OCI-M2 (cell line): ENCODE measurements at regions not wholly inside any gene's neighbourhood (a gene's known extent, or its start where the extent isn't known, plus 50 kb on each side); places are given as distances from the start of the nearest gene placed in this dataset.
A peak's percentile ranks its signal among the peaks of the same experiment; 100 is the strongest.

Experiments used
- DNase-seq: peaks from one replicate; lab custom pipeline; 2025; ENCODE audit not compliant: unreplicated experiment; lab: John Stamatoyannopoulos, UW

- no peak for DNase-seq
Measured at GRCh38 chr10:123587110-123587509, 79.0 kb upstream of the GPR26 start.

GRCh38 chr10:123588386-123588914 is 77.7 kb upstream of the GPR26 start:
- DNase-seq, result no peak

- no peak for DNase-seq
Measured at GRCh38 chr10:123595661-123596060, 70.5 kb upstream of the GPR26 start.

GRCh38 chr10:123597676-123598075 is 68.5 kb upstream of the GPR26 start:
- no peak for DNase-seq

GRCh38 chr10:123599366-123599849 is 66.7 kb upstream of the GPR26 start:
- no peak for DNase-seq

GRCh38 chr10:123600177-123600576 is 66.0 kb upstream of the GPR26 start:
- DNase-seq, result no peak

GRCh38 chr10:123603130-123603529 is 63.0 kb upstream of the GPR26 start:
- DNase-seq, result no peak

- no peak for DNase-seq
Measured at GRCh38 chr10:123604506-123604905, 61.6 kb upstream of the GPR26 start.

- no peak for DNase-seq
Measured at GRCh38 chr10:123606006-123606405, 60.1 kb upstream of the GPR26 start.

- DNase-seq, result no peak
Measured at GRCh38 chr10:123606955-123607354, 59.2 kb upstream of the GPR26 start.

GRCh38 chr10:123607386-123607785 is 58.8 kb upstream of the GPR26 start:
- no peak for DNase-seq

- no peak for DNase-seq
Measured at GRCh38 chr10:123608047-123608446, 58.1 kb upstream of the GPR26 start.

- no peak for DNase-seq
Measured at GRCh38 chr10:123611243-123611642, 54.9 kb upstream of the GPR26 start.

GRCh38 chr10:123611876-123612275 is 54.3 kb upstream of the GPR26 start:
- no peak for DNase-seq

GRCh38 chr10:123613346-123613850 is 52.8 kb upstream of the GPR26 start:
- DNase-seq, result no peak

GRCh38 chr10:123614888-123615287 is 51.3 kb upstream of the GPR26 start:
- DNase-seq, result peak; percentile 2
